ENCODE measurements at regions not wholly inside any gene's neighbourhood (a gene's known extent, or its start where the extent isn't known, plus 50 kb on each side); places are given as distances from the start of the nearest gene placed in this dataset.

- TF ChIP-seq CTCF (conservative IDR thresholded peaks at IDR 0.05): no peak
- TF ChIP-seq EZH2 (IDR thresholded peaks at IDR 0.05; ENCODE audit: low read depth): no peak
Measured at GRCh38 chr6:154567695-154568220, 57.3 kb upstream of the CNKSR3 start.
